HG02970 (cell line): ENCODE measurements at regions not wholly inside any gene's neighbourhood (a gene's known extent, or its start where the extent isn't known, plus 50 kb on each side); places are given as distances from the start of the nearest gene placed in this dataset.

Source experiments
- ATAC-seq: cut with Tn5 transposase; IDR thresholded peaks from one replicate; pipeline ENCODE4 v1.9.1; 2021; ENCODE audit warnings: mild to moderate bottlenecking, moderate library complexity, moderate number of reproducible peaks; ENCODE audit not compliant: unreplicated experiment, low FRiP score

- no peak for ATAC-seq
These were observed 470.8 kb downstream of the SOX2 start for GRCh38 chr3:182182531-182182968.

- no peak for ATAC-seq
These were observed 472.1 kb downstream of the SOX2 start for GRCh38 chr3:182183716-182184430.

GRCh38 chr3:182185313-182185712 lies 473.6 kb downstream of the SOX2 start:
- no peak for ATAC-seq

- no peak for ATAC-seq
These were observed 478.3 kb downstream of the SOX2 start for GRCh38 chr3:182190056-182190455.

GRCh38 chr3:182198345-182198744 lies 486.6 kb downstream of the SOX2 start:
- ATAC-seq: no peak

- ATAC-seq: no peak
These were observed 489.9 kb downstream of the SOX2 start for GRCh38 chr3:182201456-182202168.

GRCh38 chr3:182212479-182213076 lies 500.9 kb downstream of the SOX2 start:
- ATAC-seq: no peak

GRCh38 chr3:182214416-182214815 lies 502.7 kb downstream of the SOX2 start:
- ATAC-seq: no peak

GRCh38 chr3:182215881-182216280 lies 504.2 kb downstream of the SOX2 start:
- ATAC-seq: no peak

GRCh38 chr3:182216311-182216970 lies 504.7 kb downstream of the SOX2 start:
- ATAC-seq: no peak

GRCh38 chr3:182220013-182220412 lies 508.3 kb downstream of the SOX2 start:
- ATAC-seq: no peak

- no peak for ATAC-seq
These were observed 508.7 kb downstream of the SOX2 start for GRCh38 chr3:182220471-182220870.

- ATAC-seq: no peak
These were observed 515.3 kb downstream of the SOX2 start for GRCh38 chr3:182226995-182227394.

- no peak for ATAC-seq
These were observed 521.7 kb downstream of the SOX2 start for GRCh38 chr3:182233405-182233804.

- no peak for ATAC-seq
These were observed 522.2 kb downstream of the SOX2 start for GRCh38 chr3:182233957-182234356.

GRCh38 chr3:182234881-182235280 lies 523.2 kb downstream of the SOX2 start:
- ATAC-seq: no peak

- ATAC-seq: no peak
These were observed 523.8 kb downstream of the SOX2 start for GRCh38 chr3:182235504-182235903.

- no peak for ATAC-seq
These were observed 526.4 kb downstream of the SOX2 start for GRCh38 chr3:182238126-182238525.

GRCh38 chr3:182239316-182239715 lies 527.6 kb downstream of the SOX2 start:
- ATAC-seq: no peak

- no peak for ATAC-seq
These were observed 528.7 kb downstream of the SOX2 start for GRCh38 chr3:182240474-182240873.

GRCh38 chr3:182241196-182241765 lies 529.6 kb downstream of the SOX2 start:
- no peak for ATAC-seq
